Body of pancreas (tissue), 4 donors: ENCODE measurements at regions not wholly inside any gene's neighbourhood (a gene's known extent, or its start where the extent isn't known, plus 50 kb on each side); places are given as distances from the start of the nearest gene placed in this dataset.

ENCODE experiments used
- ATAC-seq: fragments of 150-250 bp; one replicate; pipeline ENCODE4 v1.9.1; 2016
- DNase-seq, 4 donors: peaks; one replicate each; pipeline ENCODE4 v3.0.0-alpha.2; 2019
- H3K27ac ChIP-seq, 4 donors: fragments of 200-600 bp; sonication (generic); 1 replicate in 3 of 4; 2 replicates in 1 of 4; pipeline versions ENCODE4 v1.5.1 to v1.6.1; 2016 to 2019; ENCODE audit warnings: mild to moderate bottlenecking in 1 of 4, mixed read lengths in 1 of 4, moderate library complexity in 1 of 4
- H3K27me3 ChIP-seq, 2 donors: fragments of 200-600 bp; sonication (generic); one replicate each; pipeline ENCODE4 v1.6.0; 2016; ENCODE audit warnings: mild to moderate bottlenecking in 1 of 2
- H3K36me3 ChIP-seq, 2 donors: fragments of 200-600 bp; sonication (generic); replicated peaks in 1 of 2; 2 replicates each; pipeline ENCODE4 v1.5.1; 2016; ENCODE audit warnings: low read depth in 2 of 2; ENCODE audit not compliant: insufficient read depth in 1 of 2
- H3K4me1 ChIP-seq: fragments of 200-600 bp; sonication (generic); one replicate; pipeline ENCODE4 v1.6.0; 2016
- H3K4me3 ChIP-seq, 2 donors: fragments of 200-600 bp; sonication (generic); 1 replicate in 1 of 2; 2 replicates in 1 of 2; pipeline ENCODE4 v1.5.1; 2016 to 2019
- H3K9me3 ChIP-seq, 3 donors: fragments of 200-600 bp; sonication (generic); 1 replicate in 2 of 3; 2 replicates in 1 of 3; pipeline ENCODE4 v1.5.1; 2016
- POLR2A ChIP-seq, 3 donors: fragments of 450-650 bp; IDR thresholded peaks; one replicate each; pipeline ENCODE4 v1.6.1; 2016; ENCODE audit warnings: antibody characterized with exemption in 3 of 3, mild to moderate bottlenecking in 2 of 3
- WGBS, 2 donors: methylation state at CpG; one replicate each; pipeline ENCODE4 v1.1.5; 2017; 5-methylcytosine and 5-hydroxymethylcytosine counted together
- intact Hi-C: fragments of 100-400 bp; cut with DNase I; formaldehyde crosslinking; loops from one replicate; pipeline ENCODE4 v1.15.1; 2023
- TF ChIP-seq, protein P1 (sequence below), 7 experiments: fragments of 450-650 bp in 4 of 7; fragments of 200-600 bp in 3 of 7; sonication (generic) in 3 of 7; IDR thresholded peaks; one replicate each; pipeline ENCODE4 v1.5.1; 2016 to 2019; ENCODE audit warnings: antibody characterized with exemption in 7 of 7

DNA sequence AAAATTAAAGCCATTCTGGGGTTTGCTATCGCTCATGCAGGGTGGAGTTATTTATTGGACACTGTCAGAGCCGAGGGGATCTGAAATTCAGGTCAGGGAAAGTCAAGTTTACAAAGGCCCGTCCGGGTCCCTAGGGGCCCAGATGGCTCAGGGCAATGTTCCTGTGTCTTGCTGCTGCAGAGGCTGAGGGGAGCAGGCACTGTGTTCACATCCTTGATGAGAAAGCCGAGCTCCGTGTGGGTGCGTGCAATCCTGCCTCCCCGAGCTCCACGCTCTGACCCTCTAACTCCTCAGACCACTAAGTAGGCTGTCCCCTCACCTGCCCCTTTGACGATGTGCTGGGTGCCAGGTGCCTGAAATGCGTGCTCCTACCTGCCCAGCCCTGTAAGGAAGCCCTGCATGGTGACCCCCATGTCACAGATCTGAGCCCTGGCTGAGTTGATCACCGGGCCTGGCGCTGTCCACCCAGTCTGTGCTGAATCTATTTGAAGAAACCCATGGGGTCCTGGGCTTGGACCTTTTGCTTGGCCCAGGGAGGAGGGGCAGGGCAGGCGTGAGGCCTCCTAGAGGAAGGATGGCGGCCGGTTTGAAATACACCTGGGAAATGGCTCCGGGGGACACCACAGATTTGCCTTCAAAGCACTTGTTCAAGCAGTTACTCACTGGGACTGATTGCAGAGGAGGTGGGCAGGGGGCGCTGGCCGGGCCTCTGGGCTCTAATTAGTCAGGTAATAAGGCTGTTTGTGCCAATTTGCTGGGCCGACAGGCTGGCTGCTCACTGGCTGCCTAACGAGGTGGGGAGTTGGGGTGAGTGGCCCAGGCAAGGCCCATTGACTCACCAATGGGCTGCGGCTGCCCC, 204.3 kb downstream of the KIF26A start:
- no peak overlapping the region for H3K4me3 ChIP-seq
- H3K36me3 ChIP-seq, result no peaks in the 10 kb centered on the region
- H3K27me3 ChIP-seq, result no peaks in the 10 kb centered on the region
- 70 to 71% methylated on average over 12 to 21 of the region's 22 CpGs for WGBS, 2 donors
- ATAC-seq (no peak), DNase-seq (peak in 2 of 4 donors; percentile 10)
- H3K4me1 ChIP-seq, result no peaks in the 10 kb centered on the region
- intact Hi-C loops, result no loop called here
- TF ChIP-seq POLR2A (IDR thresholded peaks at IDR 0.05), result no peak
- TF ChIP-seq, protein P1, sequence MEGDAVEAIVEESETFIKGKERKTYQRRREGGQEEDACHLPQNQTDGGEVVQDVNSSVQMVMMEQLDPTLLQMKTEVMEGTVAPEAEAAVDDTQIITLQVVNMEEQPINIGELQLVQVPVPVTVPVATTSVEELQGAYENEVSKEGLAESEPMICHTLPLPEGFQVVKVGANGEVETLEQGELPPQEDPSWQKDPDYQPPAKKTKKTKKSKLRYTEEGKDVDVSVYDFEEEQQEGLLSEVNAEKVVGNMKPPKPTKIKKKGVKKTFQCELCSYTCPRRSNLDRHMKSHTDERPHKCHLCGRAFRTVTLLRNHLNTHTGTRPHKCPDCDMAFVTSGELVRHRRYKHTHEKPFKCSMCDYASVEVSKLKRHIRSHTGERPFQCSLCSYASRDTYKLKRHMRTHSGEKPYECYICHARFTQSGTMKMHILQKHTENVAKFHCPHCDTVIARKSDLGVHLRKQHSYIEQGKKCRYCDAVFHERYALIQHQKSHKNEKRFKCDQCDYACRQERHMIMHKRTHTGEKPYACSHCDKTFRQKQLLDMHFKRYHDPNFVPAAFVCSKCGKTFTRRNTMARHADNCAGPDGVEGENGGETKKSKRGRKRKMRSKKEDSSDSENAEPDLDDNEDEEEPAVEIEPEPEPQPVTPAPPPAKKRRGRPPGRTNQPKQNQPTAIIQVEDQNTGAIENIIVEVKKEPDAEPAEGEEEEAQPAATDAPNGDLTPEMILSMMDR (IDR thresholded peaks at IDR 0.05), result no peak
- H3K9me3 ChIP-seq, result no peaks in the 10 kb centered on the region
- no peak overlapping the region for H3K27ac ChIP-seq

DNA sequence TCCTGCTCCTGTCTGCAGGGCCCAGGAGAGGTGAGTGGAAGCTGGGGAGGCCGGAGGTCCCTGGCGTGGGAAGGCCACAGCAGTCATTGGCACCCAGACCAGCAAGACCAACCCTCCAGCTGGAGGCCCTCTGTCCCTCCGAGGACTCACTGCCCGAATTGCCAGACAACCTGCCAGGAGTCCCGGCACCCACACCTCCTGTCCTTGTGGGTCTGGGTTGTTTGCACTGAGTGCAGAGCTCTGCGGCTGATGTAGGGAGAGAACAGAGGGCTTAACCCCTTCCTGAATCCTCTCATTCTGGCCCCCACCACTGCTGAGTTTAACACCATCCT, 204.9 kb downstream of the KIF26A start:
- DNase-seq, result peak in 1 of 4 donors; percentile 7
- Histone ChIP-seq H3K36me3 (no peaks in the 10 kb centered on the region), H3K4me3 (no peak overlapping the region), H3K4me1 (no peaks in the 10 kb centered on the region), H3K27ac (no peak overlapping the region), H3K9me3 (no peaks in the 10 kb centered on the region), H3K27me3 (no peaks in the 10 kb centered on the region)
- 46 to 51% methylated on average over 3 to 6 of the region's 6 CpGs for WGBS, 2 donors
- intact Hi-C loops, result no loop called here
- ATAC-seq, result no peak
- TF ChIP-seq, protein P1 (IDR thresholded peaks at IDR 0.05), result no peak
- TF ChIP-seq POLR2A (IDR thresholded peaks at IDR 0.05), result no peak

DNA sequence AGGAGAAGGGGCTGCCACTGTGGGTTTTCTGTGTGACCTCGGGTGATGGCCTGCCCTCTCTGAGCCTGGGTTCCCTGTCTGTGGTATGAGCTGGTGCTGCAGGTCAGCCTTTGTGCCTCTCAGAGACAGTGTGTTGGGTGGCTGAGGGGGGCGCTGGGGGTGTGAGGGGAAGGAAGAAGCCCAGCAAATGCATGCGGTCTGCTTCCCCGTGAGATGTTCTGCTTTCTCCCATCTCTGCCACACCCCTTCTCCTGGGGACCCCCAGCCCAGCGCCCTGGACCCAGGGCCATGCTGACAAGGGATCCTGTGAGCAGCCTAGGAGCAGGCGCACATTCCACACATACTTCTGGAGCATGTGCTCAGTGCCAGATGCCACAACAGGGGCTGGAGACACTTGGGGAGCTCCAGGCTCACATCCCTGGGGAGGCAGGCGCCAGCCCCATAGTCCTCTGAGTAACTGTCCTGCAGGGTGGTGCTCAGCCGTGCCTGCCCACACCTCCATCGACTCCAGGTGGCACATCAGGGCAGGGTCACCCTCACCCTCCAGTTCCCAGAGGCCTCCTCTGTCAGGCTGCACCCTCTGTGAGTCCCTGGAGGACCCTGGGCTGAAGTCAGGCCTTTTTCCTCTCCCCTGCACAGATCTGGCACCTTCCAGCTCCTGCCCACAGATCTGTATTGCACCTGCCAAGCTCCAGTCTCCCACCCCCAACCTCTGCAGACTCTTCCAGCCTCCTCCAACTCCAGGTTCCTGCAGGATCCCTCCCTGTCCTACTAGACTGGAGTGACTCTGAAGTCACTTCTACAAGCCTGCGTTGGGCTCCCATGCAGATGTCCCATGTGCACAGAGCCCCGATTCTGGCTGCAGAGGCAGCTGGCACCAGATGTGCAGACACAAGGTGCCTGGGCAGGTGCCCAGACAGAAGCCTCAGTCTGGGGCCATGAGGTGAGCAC, 205.6 kb downstream of the KIF26A start:
- no peaks in the 10 kb centered on the region for H3K9me3 ChIP-seq
- ATAC-seq (no peak), DNase-seq (peak in 2 of 4 donors; percentile 7)
- no peaks in the 10 kb centered on the region for H3K4me1 ChIP-seq
- H3K4me3 ChIP-seq, result no peak overlapping the region
- intact Hi-C loops, result no loop called here
- H3K36me3 ChIP-seq, result no peaks in the 10 kb centered on the region
- no peak overlapping the region for H3K27ac ChIP-seq
- TF ChIP-seq POLR2A (IDR thresholded peaks at IDR 0.05), result no peak
- TF ChIP-seq, protein P1 (IDR thresholded peaks at IDR 0.05), result no peak
- 60 to 67% methylated on average over 5 to 11 of the region's 11 CpGs for WGBS, 2 donors
- H3K27me3 ChIP-seq, result no peaks in the 10 kb centered on the region

DNA sequence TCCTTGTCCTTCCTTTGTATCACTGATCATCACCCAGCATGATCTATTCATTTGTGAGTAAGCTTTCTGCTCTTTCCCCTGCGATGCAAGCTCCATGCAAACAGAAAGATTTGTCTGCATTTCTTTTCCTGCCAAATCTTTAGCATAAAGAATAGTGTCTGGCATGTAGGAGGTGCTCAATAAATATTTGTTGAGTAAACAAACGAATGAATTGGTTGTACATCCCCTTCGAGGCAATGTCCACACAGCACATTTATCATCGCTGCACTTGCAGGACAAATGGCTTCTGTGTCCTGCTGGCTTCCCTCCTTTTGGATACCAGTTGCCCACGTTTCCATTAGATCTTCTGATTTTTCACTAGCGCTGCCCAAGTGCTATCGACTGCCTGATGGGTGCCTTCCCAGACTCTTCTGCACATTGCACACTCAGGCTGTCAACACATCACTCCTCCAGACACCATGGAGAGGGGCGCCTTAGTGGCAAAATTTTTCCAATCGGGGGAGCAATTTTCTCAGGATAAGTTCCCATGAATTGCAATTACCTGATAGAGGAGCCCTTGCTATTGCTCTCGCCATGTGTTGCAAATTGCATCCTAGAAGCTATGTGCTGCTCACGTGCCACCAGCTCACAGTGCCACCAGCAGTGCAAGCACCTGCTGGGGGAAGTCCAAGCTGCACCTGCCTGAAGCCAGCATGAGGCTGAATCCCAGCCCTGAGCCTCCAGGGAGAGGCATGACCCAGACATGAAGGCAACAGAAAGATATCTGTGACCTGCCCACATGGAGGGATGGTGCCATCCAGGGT, 206.6 kb downstream of the KIF26A start:
- intact Hi-C loops, result no loop called here
- no peaks in the 10 kb centered on the region for H3K27me3 ChIP-seq
- H3K27ac ChIP-seq, result no peak overlapping the region
- TF ChIP-seq POLR2A (IDR thresholded peaks at IDR 0.05), result no peak
- TF ChIP-seq, protein P1 (IDR thresholded peaks at IDR 0.05), result no peak
- H3K9me3 ChIP-seq, result no peaks in the 10 kb centered on the region
- no peaks in the 10 kb centered on the region for H3K36me3 ChIP-seq
- DNase-seq (no peak), ATAC-seq (no peak)
- 34 to 41% methylated on average over 11 of the region's 11 CpGs for WGBS, 2 donors
- no peak overlapping the region for H3K4me3 ChIP-seq
- H3K4me1 ChIP-seq, result no peaks in the 10 kb centered on the region
